ENCODE measurements at regions not wholly inside any gene's neighbourhood (a gene's known extent, or its start where the extent isn't known, plus 50 kb on each side); places are given as distances from the start of the nearest gene placed in this dataset.

- Histone ChIP-seq H3K27ac (replicated peaks in 1 of 4) (no peak overlapping the region), H3K27me3 (no peaks in the 10 kb centered on the region), H3K4me1 (peaks cover 0 to 4% (median 0%) of the 10 kb centered on the region in 4 donors), H3K4me3 (no peak overlapping the region), H3K36me3 (no peaks in the 10 kb centered on the region), H3K9me3 (no peaks in the 10 kb centered on the region)
- WGBS: 93% methylated on average over 6 of the region's 7 CpGs
- intact Hi-C loops (cut with DNase I): no loop called here
- TF ChIP-seq POLR2AphosphoS5 (IDR thresholded peaks at IDR 0.05) (no peak), EP300 (IDR thresholded peaks at IDR 0.05) (no peak), CTCF (IDR thresholded peaks at IDR 0.05) (no peak)
- DNase-seq (ENCODE audit: extremely low spot score): no peak
These were observed 420.5 kb upstream of the SULF2 start for GRCh38 chr20:48205786-48206185.

- no peak overlapping the region for H3K27ac ChIP-seq (replicated peaks in 1 of 4)
- no peaks in the 10 kb centered on the region for H3K9me3 ChIP-seq
- no peak overlapping the region for H3K4me3 ChIP-seq
- 100% methylated on average over 3 of the region's 5 CpGs for WGBS
- H3K36me3 ChIP-seq: no peaks in the 10 kb centered on the region
- peaks cover 0 to 4% (median 0%) of the 10 kb centered on the region in 4 donors for H3K4me1 ChIP-seq
- intact Hi-C loops (cut with DNase I): no loop called here
- no peaks in the 10 kb centered on the region for H3K27me3 ChIP-seq
- TF ChIP-seq POLR2AphosphoS5 (IDR thresholded peaks at IDR 0.05): no peak
- no peak for TF ChIP-seq POLR2A (IDR thresholded peaks at IDR 0.05; ENCODE audit: low read depth)
- no peak for TF ChIP-seq EP300 (IDR thresholded peaks at IDR 0.05)
- TF ChIP-seq CTCF (IDR thresholded peaks at IDR 0.05): no peak
- no peak for DNase-seq (ENCODE audit: extremely low spot score)
These were observed 420.1 kb upstream of the SULF2 start for GRCh38 chr20:48205281-48205782.

- Histone ChIP-seq H3K4me3 (no peak overlapping the region), H3K36me3 (no peaks in the 10 kb centered on the region), H3K9me3 (no peaks in the 10 kb centered on the region), H3K4me1 (peaks cover 0 to 4% (median 0%) of the 10 kb centered on the region in 4 donors), H3K27me3 (no peaks in the 10 kb centered on the region), H3K27ac (replicated peaks in 1 of 4) (no peak overlapping the region)
- intact Hi-C loops (cut with DNase I): no loop called here
- TF ChIP-seq EP300 (IDR thresholded peaks at IDR 0.05): no peak
- no peak for TF ChIP-seq POLR2AphosphoS5 (IDR thresholded peaks at IDR 0.05)
- TF ChIP-seq POLR2A (IDR thresholded peaks at IDR 0.05; ENCODE audit: low read depth): no peak
- WGBS: 93% methylated on average over 8 of the region's 9 CpGs
- DNase-seq (ENCODE audit: extremely low spot score): no peak
These were observed 419.2 kb upstream of the SULF2 start for GRCh38 chr20:48204499-48204898.

- H3K4me1 ChIP-seq: no peaks in the 10 kb centered on the region
- TF ChIP-seq EP300 (IDR thresholded peaks at IDR 0.05) (no peak), POLR2AphosphoS5 (IDR thresholded peaks at IDR 0.05) (no peak), POLR2A (IDR thresholded peaks at IDR 0.05; ENCODE audit: low read depth) (no peak), CTCF (IDR thresholded peaks at IDR 0.05) (no peak)
- no peak overlapping the region for H3K27ac ChIP-seq (replicated peaks in 1 of 4)
- H3K27me3 ChIP-seq: no peaks in the 10 kb centered on the region
- 89% methylated on average over 6 of the region's 6 CpGs for WGBS
- H3K9me3 ChIP-seq: no peaks in the 10 kb centered on the region
- no peak for DNase-seq (ENCODE audit: extremely low spot score)
- intact Hi-C loops (cut with DNase I): no loop called here
- no peak overlapping the region for H3K4me3 ChIP-seq
- no peaks in the 10 kb centered on the region for H3K36me3 ChIP-seq
These were observed 418.0 kb upstream of the SULF2 start for GRCh38 chr20:48203252-48203651.

- H3K36me3 ChIP-seq: no peaks in the 10 kb centered on the region
- TF ChIP-seq POLR2AphosphoS5 (IDR thresholded peaks at IDR 0.05) (no peak), POLR2A (IDR thresholded peaks at IDR 0.05; ENCODE audit: low read depth) (no peak), CTCF (IDR thresholded peaks at IDR 0.05) (no peak), EP300 (IDR thresholded peaks at IDR 0.05) (no peak)
- H3K27ac ChIP-seq (replicated peaks in 1 of 4): no peak overlapping the region
- WGBS: 88% methylated on average over 15 of the region's 19 CpGs
- no peaks in the 10 kb centered on the region for H3K9me3 ChIP-seq
- no peak overlapping the region for H3K4me3 ChIP-seq
- H3K27me3 ChIP-seq: no peaks in the 10 kb centered on the region
- intact Hi-C loops (cut with DNase I): no loop called here
- H3K4me1 ChIP-seq: no peaks in the 10 kb centered on the region
- DNase-seq (ENCODE audit: extremely low spot score): no peak
These were observed 417.2 kb upstream of the SULF2 start for GRCh38 chr20:48202334-48203113.
